H1 (cell line): ENCODE measurements at regions not wholly inside any gene's neighbourhood (a gene's known extent, or its start where the extent isn't known, plus 50 kb on each side); places are given as distances from the start of the nearest gene placed in this dataset.

Experiments used
- BRCA1 ChIP-seq: IDR thresholded peaks from 2 replicates; pipeline ENCODE4 v1.6.1; 2012; ENCODE audit warnings: low read depth, low read length, improper control_type of control experiment
- CHD2 ChIP-seq: IDR thresholded peaks from 2 replicates; pipeline ENCODE4 v1.6.1; 2012; ENCODE audit warnings: low read length, improper control_type of control experiment
- CREB1 ChIP-seq: IDR thresholded peaks from 2 replicates; pipeline ENCODE4 v1.6.1; 2012; ENCODE audit warnings: inconsistent platforms
- EZH2 ChIP-seq: fragments of 200-600 bp; sonication (generic); IDR thresholded peaks from 2 replicates; pipeline ENCODE4 v1.7.1; 2012; ENCODE audit warnings: low read depth, mild to moderate bottlenecking, moderate library complexity, low read length, inconsistent platforms; ENCODE audit not compliant: severe bottlenecking
- JUN ChIP-seq: IDR thresholded peaks from 2 replicates; pipeline ENCODE4 v1.6.1; 2011; ENCODE audit warnings: low read depth, mild to moderate bottlenecking, improper control_type of control experiment, low read length
- JUND ChIP-seq: IDR thresholded peaks from 2 replicates; pipeline ENCODE4 v1.6.1; 2011; ENCODE audit warnings: mild to moderate bottlenecking, improper control_type of control experiment, low read length
- KDM5A ChIP-seq: fragments of 200-600 bp; IDR thresholded peaks from 2 replicates; pipeline ENCODE4 v1.7.1; 2012; ENCODE audit warnings: mild to moderate bottlenecking, low read length, inconsistent platforms, mixed read lengths
- MAFK ChIP-seq: IDR thresholded peaks from 2 replicates; pipeline ENCODE4 v1.6.1; 2012; ENCODE audit warnings: low read depth, mild to moderate bottlenecking, improper control_type of control experiment, low read length
- POLR2A ChIP-seq, 2 experiments: IDR thresholded peaks; 1 replicate in 1 of 2; 2 replicates in 1 of 2; pipeline ENCODE4 v1.6.1; 2011; ENCODE audit warnings: low read depth in 2 of 2, low read length in 2 of 2, mild to moderate bottlenecking in 2 of 2; ENCODE audit errors: control extremely low read depth in 1 of 2
- POLR2AphosphoS5 ChIP-seq: IDR thresholded peaks from 2 replicates; pipeline ENCODE4 v1.6.1; 2011; ENCODE audit warnings: low read depth, low read length
- SP2 ChIP-seq: IDR thresholded peaks from 2 replicates; pipeline ENCODE4 v1.6.1; 2012; ENCODE audit warnings: mild to moderate bottlenecking, low read length, inconsistent platforms
- TBP ChIP-seq: IDR thresholded peaks from 2 replicates; pipeline ENCODE4 v1.6.1; 2011; ENCODE audit warnings: low read depth, low read length, improper control_type of control experiment
- TF ChIP-seq, protein P1 (sequence below): IDR thresholded peaks from 2 replicates; pipeline ENCODE4 v1.6.1; 2011; ENCODE audit warnings: low read depth, mild to moderate bottlenecking, low read length; ENCODE audit not compliant: insufficient read depth

DNA sequence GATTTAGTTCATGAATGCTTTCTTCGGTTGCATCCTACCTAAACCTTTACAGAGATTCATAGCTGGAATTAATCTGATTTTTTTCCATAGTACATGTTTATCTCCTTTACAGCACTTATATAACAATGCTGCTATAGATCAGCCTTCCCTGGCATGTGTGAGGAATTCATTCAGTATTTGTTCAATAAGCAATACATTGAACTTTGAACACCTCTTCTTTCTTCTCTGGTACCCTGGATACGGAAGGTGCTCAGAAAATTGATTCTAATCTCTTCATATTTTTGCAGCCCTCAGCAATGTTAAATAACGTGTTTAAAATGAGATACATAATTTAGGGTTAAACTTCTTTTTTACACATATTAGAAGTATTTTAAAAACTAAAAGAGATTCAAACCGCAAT is 467.4 kb downstream of the TRIML1 start (continued):
- TF ChIP-seq CHD2 (no peak), POLR2A (IDR thresholded peaks at IDR 0.05; ENCODE audit: control extremely low read depth in 1 of 2, low read depth in 2 of 2, low read length in 2 of 2) (no peak), POLR2AphosphoS5 (no peak), KDM5A (no peak), JUND (no peak), BRCA1 (no peak), EZH2 (no peak), MAFK (no peak), JUN (no peak), CREB1 (no peak), TBP (no peak), SP2 (no peak)
- TF ChIP-seq, protein P1, sequence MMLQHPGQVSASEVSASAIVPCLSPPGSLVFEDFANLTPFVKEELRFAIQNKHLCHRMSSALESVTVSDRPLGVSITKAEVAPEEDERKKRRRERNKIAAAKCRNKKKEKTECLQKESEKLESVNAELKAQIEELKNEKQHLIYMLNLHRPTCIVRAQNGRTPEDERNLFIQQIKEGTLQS, result no peak
- TF ChIP-seq, all 59 proteins: peak for 0
